HL-60/S4 (cell line): ENCODE measurements at regions not wholly inside any gene's neighbourhood (a gene's known extent, or its start where the extent isn't known, plus 50 kb on each side); places are given as distances from the start of the nearest gene placed in this dataset.
"Not testable (repeated sequence)": the region's sequence is repeated elsewhere in the genome, so short reads cannot be mapped to it uniquely, and the experiment has no call there.

Experiments
- in situ Hi-C: fragments of 300-500 bp; cut with MboI; formaldehyde crosslinking; loops from 2 replicates; pipeline ENCODE4 v1.14.3; 2022; ENCODE audit warnings: low sequenced_read_pairs

GRCh38 chr2:166744117-166744516 lies 144.2 kb upstream of the XIRP2 start:
- in situ Hi-C loops, result not testable (repeated sequence)

- in situ Hi-C loops, result not testable (repeated sequence)
These were observed 144.8 kb upstream of the XIRP2 start for GRCh38 chr2:166743482-166743881.

- in situ Hi-C loops, result no loop called here
These were observed 161.2 kb upstream of the XIRP2 start for GRCh38 chr2:166727095-166727494.

GRCh38 chr2:166725927-166726924 lies 162.1 kb upstream of the XIRP2 start:
- in situ Hi-C loops, result no loop called here

GRCh38 chr2:166716968-166717367 lies 171.3 kb upstream of the XIRP2 start:
- in situ Hi-C loops, result no loop called here

GRCh38 chr2:166700079-166700478 lies 188.2 kb upstream of the XIRP2 start:
- in situ Hi-C loops, result no loop called here

- in situ Hi-C loops, result no loop called here
These were observed 193.1 kb upstream of the XIRP2 start for GRCh38 chr2:166695154-166695553.

GRCh38 chr2:166686057-166686456 lies 192.0 kb upstream of the SCN7A start:
- in situ Hi-C loops, result not testable (repeated sequence)

GRCh38 chr2:166677996-166678395 lies 183.9 kb upstream of the SCN7A start:
- in situ Hi-C loops, result no loop called here

- in situ Hi-C loops, result no loop called here
These were observed 182.7 kb upstream of the SCN7A start for GRCh38 chr2:166676716-166677115.

- in situ Hi-C loops, result no loop called here
These were observed 181.5 kb upstream of the SCN7A start for GRCh38 chr2:166675553-166675952.

GRCh38 chr2:166673986-166674385 lies 179.9 kb upstream of the SCN7A start:
- in situ Hi-C loops, result no loop called here

- in situ Hi-C loops, result no loop called here
These were observed 177.8 kb upstream of the SCN7A start for GRCh38 chr2:166671801-166672200.

GRCh38 chr2:166671235-166671634 lies 177.2 kb upstream of the SCN7A start:
- in situ Hi-C loops, result no loop called here

- in situ Hi-C loops, result no loop called here
These were observed 172.2 kb upstream of the SCN7A start for GRCh38 chr2:166665991-166666940.

GRCh38 chr2:166661824-166662223 lies 167.8 kb upstream of the SCN7A start:
- in situ Hi-C loops, result no loop called here

- in situ Hi-C loops, result no loop called here
These were observed 167.3 kb upstream of the SCN7A start for GRCh38 chr2:166661391-166661790.

GRCh38 chr2:166658901-166659300 lies 164.9 kb upstream of the SCN7A start:
- in situ Hi-C loops, result no loop called here

- in situ Hi-C loops, result no loop called here
These were observed 159.2 kb upstream of the SCN7A start for GRCh38 chr2:166653185-166653813.

- in situ Hi-C loops, result no loop called here
These were observed 157.9 kb upstream of the SCN7A start for GRCh38 chr2:166651991-166652390.

- in situ Hi-C loops, result no loop called here
These were observed 157.1 kb upstream of the SCN7A start for GRCh38 chr2:166651080-166651675.
